ENCODE measurements at regions not wholly inside any gene's neighbourhood (a gene's known extent, or its start where the extent isn't known, plus 50 kb on each side); places are given as distances from the start of the nearest gene placed in this dataset.

DNA sequence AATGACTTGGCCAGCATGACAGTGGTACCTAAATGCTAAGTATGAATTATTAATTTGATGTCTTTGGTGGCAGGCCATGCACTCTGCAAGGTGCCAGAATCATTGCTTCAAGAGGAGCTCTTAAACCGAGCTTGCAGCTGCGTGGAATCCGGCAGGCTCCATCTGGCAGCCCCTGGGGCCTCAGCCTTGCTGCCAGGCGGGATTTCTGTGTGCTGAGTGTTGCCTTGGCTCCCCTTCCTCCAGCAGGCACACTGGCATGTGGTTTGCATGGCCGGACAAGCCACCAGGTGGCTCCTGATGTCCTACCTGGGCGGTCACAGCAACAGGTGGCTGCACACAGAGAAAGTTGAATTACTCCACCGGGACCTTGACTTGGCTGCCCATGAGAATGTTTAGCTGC, 155.4 kb downstream of the URB2 start:
- no peak for TF ChIP-seq MAFK (IDR thresholded peaks at IDR 0.05; ENCODE audit: partially characterized antibody)
- TF ChIP-seq EHMT2 (IDR thresholded peaks at IDR 0.05; ENCODE audit: low read depth), result no peak
- TF ChIP-seq, protein P1, sequence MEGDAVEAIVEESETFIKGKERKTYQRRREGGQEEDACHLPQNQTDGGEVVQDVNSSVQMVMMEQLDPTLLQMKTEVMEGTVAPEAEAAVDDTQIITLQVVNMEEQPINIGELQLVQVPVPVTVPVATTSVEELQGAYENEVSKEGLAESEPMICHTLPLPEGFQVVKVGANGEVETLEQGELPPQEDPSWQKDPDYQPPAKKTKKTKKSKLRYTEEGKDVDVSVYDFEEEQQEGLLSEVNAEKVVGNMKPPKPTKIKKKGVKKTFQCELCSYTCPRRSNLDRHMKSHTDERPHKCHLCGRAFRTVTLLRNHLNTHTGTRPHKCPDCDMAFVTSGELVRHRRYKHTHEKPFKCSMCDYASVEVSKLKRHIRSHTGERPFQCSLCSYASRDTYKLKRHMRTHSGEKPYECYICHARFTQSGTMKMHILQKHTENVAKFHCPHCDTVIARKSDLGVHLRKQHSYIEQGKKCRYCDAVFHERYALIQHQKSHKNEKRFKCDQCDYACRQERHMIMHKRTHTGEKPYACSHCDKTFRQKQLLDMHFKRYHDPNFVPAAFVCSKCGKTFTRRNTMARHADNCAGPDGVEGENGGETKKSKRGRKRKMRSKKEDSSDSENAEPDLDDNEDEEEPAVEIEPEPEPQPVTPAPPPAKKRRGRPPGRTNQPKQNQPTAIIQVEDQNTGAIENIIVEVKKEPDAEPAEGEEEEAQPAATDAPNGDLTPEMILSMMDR (IDR thresholded peaks at IDR 0.05), result no peak
- TF ChIP-seq ESRRA (IDR thresholded peaks at IDR 0.05; ENCODE audit: borderline replicate concordance, low read length), result no peak
- TF ChIP-seq CHD4 (IDR thresholded peaks at IDR 0.05; ENCODE audit: borderline replicate concordance), result no peak
- no peak for TF ChIP-seq SMC3 (IDR thresholded peaks at IDR 0.05)
- no peak for TF ChIP-seq POLR2AphosphoS2 (conservative IDR thresholded peaks at IDR 0.05; ENCODE audit: low read length)
- TF ChIP-seq, protein P2, sequence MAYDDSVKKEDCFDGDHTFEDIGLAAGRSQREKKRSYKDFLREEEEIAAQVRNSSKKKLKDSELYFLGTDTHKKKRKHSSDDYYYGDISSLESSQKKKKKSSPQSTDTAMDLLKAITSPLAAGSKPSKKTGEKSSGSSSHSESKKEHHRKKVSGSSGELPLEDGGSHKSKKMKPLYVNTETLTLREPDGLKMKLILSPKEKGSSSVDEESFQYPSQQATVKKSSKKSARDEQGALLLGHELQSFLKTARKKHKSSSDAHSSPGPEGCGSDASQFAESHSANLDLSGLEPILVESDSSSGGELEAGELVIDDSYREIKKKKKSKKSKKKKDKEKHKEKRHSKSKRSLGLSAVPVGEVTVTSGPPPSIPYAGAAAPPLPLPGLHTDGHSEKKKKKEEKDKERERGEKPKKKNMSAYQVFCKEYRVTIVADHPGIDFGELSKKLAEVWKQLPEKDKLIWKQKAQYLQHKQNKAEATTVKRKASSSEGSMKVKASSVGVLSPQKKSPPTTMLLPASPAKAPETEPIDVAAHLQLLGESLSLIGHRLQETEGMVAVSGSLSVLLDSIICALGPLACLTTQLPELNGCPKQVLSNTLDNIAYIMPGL (CRISPR knock-in tag; IDR thresholded peaks at IDR 0.05; ENCODE audit: borderline replicate concordance), result no peak
- no peak for TF ChIP-seq POLR2A (IDR thresholded peaks at IDR 0.05; ENCODE audit: low read length)
- 0 out of 5 replicates have a peak, but pooled peaks have one; percentile 4 to 11 for TF ChIP-seq RAD21 (conservative IDR thresholded peaks at IDR 0.05 in 1 of 2, IDR thresholded peaks at IDR 0.05 in 1 of 2)
- TF ChIP-seq, protein P3, sequence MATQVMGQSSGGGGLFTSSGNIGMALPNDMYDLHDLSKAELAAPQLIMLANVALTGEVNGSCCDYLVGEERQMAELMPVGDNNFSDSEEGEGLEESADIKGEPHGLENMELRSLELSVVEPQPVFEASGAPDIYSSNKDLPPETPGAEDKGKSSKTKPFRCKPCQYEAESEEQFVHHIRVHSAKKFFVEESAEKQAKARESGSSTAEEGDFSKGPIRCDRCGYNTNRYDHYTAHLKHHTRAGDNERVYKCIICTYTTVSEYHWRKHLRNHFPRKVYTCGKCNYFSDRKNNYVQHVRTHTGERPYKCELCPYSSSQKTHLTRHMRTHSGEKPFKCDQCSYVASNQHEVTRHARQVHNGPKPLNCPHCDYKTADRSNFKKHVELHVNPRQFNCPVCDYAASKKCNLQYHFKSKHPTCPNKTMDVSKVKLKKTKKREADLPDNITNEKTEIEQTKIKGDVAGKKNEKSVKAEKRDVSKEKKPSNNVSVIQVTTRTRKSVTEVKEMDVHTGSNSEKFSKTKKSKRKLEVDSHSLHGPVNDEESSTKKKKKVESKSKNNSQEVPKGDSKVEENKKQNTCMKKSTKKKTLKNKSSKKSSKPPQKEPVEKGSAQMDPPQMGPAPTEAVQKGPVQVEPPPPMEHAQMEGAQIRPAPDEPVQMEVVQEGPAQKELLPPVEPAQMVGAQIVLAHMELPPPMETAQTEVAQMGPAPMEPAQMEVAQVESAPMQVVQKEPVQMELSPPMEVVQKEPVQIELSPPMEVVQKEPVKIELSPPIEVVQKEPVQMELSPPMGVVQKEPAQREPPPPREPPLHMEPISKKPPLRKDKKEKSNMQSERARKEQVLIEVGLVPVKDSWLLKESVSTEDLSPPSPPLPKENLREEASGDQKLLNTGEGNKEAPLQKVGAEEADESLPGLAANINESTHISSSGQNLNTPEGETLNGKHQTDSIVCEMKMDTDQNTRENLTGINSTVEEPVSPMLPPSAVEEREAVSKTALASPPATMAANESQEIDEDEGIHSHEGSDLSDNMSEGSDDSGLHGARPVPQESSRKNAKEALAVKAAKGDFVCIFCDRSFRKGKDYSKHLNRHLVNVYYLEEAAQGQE (IDR thresholded peaks at IDR 0.05), result no peak
- TF ChIP-seq CEBPB (IDR thresholded peaks at IDR 0.05), result no peak
- TF ChIP-seq, protein P4, sequence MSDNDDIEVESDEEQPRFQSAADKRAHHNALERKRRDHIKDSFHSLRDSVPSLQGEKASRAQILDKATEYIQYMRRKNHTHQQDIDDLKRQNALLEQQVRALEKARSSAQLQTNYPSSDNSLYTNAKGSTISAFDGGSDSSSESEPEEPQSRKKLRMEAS (IDR thresholded peaks at IDR 0.05), result no peak
